Lung (tissue), 11 donors: ENCODE measurements at regions not wholly inside any gene's neighbourhood (a gene's known extent, or its start where the extent isn't known, plus 50 kb on each side); places are given as distances from the start of the nearest gene placed in this dataset.

ENCODE experiments used
- ATAC-seq: fragments of 200-7000 bp; cut with Tn5 transposase; one replicate; pipeline ENCODE4 v1.9.1; 2020; ENCODE audit warnings: moderate number of reproducible peaks; ENCODE audit not compliant: insufficient read depth, low FRiP score
- DNase-seq, 3 donors: peaks; one replicate each; pipeline ENCODE4 v3.0.0-alpha.2; 2013 to 2017
- H3K27ac ChIP-seq, 2 donors: one replicate each; pipeline ENCODE4 v1.5.1; 2013; ENCODE audit warnings: mild to moderate bottlenecking in 2 of 2, moderate library complexity in 2 of 2, control low read depth in 1 of 2, inconsistent platforms in 1 of 2, low read depth in 1 of 2, low read length in 1 of 2
- H3K27me3 ChIP-seq, 3 donors: one replicate each; pipeline ENCODE4 v1.5.1; 2013; ENCODE audit warnings: low read length in 2 of 3; ENCODE audit not compliant: control insufficient read depth in 3 of 3, insufficient read depth in 3 of 3
- H3K36me3 ChIP-seq, 4 donors: one replicate each; pipeline ENCODE4 v1.5.1; 2013; ENCODE audit warnings: low read length in 4 of 4, mild to moderate bottlenecking in 1 of 4, moderate library complexity in 1 of 4; ENCODE audit not compliant: control insufficient read depth in 4 of 4, insufficient read depth in 4 of 4
- H3K4me1 ChIP-seq, 5 donors: one replicate each; pipeline ENCODE4 v1.5.1; 2013; ENCODE audit warnings: low read length in 5 of 5, mild to moderate bottlenecking in 2 of 5, moderate library complexity in 1 of 5; ENCODE audit not compliant: control insufficient read depth in 5 of 5, insufficient read depth in 5 of 5
- H3K4me3 ChIP-seq: one replicate; pipeline ENCODE4 v1.5.1; 2013; ENCODE audit warnings: mild to moderate bottlenecking, control low read depth, moderate library complexity
- H3K9ac ChIP-seq, 2 donors: one replicate each; pipeline ENCODE4 v1.5.1; 2013; ENCODE audit warnings: low read length in 2 of 2, control low read depth in 1 of 2; ENCODE audit not compliant: insufficient read depth in 1 of 2
- H3K9me3 ChIP-seq, 4 donors: one replicate each; pipeline ENCODE4 v1.5.1; 2013; ENCODE audit warnings: low read length in 3 of 4, mild to moderate bottlenecking in 1 of 4, moderate library complexity in 1 of 4; ENCODE audit not compliant: control insufficient read depth in 4 of 4, insufficient read depth in 3 of 4
- WGBS, 2 donors: extraction: QIAGEN DNeasy Blood & Tissue Kit; methylation state at CpG; one replicate each; pipeline ENCODE4 v1.1.7; 2013; 5-methylcytosine and 5-hydroxymethylcytosine counted together
- TF ChIP-seq, protein P1 (sequence below): IDR thresholded peaks from 2 replicates; pipeline ENCODE4 v1.5.1; 2012; ENCODE audit warnings: mild to moderate bottlenecking; ENCODE audit errors: control extremely low read depth, extremely low read depth
- donor health status: control.
- donor health status: control.
- donor health status: Bipolar disorder and iron deficiency.
- donor health status: healthy.
- donor health status: DM: yes; HTN: yes; CAD: no.

DNA sequence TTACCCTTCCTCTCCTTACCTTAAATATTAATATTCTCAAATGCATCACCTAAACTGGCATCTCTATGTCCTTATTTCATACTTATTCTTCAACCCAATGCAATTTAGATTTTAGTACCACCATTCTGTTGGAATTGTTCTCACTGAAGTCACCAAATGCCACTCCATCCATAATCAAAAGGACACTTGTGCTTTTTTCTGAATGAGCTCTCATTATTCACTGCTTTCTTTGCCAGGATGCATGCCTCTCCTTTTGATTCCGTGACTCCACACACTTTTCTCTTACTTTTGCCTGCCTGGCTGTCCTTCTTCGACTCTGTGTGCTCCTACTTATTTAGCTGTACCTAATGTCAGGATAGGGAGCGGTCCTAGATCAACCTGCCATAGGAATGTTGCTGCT lies 633.1 kb upstream of the BOD1L1 start:
- WGBS, 2 donors: 80 to 91% methylated on average over 3 of the region's 3 CpGs
- H3K4me1 ChIP-seq: no peaks in the 10 kb centered on the region
- ATAC-seq (no peak), DNase-seq (no peak)
- TF ChIP-seq, protein P1, sequence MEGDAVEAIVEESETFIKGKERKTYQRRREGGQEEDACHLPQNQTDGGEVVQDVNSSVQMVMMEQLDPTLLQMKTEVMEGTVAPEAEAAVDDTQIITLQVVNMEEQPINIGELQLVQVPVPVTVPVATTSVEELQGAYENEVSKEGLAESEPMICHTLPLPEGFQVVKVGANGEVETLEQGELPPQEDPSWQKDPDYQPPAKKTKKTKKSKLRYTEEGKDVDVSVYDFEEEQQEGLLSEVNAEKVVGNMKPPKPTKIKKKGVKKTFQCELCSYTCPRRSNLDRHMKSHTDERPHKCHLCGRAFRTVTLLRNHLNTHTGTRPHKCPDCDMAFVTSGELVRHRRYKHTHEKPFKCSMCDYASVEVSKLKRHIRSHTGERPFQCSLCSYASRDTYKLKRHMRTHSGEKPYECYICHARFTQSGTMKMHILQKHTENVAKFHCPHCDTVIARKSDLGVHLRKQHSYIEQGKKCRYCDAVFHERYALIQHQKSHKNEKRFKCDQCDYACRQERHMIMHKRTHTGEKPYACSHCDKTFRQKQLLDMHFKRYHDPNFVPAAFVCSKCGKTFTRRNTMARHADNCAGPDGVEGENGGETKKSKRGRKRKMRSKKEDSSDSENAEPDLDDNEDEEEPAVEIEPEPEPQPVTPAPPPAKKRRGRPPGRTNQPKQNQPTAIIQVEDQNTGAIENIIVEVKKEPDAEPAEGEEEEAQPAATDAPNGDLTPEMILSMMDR: no peak
- H3K27me3 ChIP-seq: no peaks in the 10 kb centered on the region
- H3K9me3 ChIP-seq: no peaks in the 10 kb centered on the region
- no peaks in the 10 kb centered on the region for H3K36me3 ChIP-seq
- no peak overlapping the region for H3K9ac ChIP-seq
- no peak overlapping the region for H3K27ac ChIP-seq
- no peak overlapping the region for H3K4me3 ChIP-seq

DNA sequence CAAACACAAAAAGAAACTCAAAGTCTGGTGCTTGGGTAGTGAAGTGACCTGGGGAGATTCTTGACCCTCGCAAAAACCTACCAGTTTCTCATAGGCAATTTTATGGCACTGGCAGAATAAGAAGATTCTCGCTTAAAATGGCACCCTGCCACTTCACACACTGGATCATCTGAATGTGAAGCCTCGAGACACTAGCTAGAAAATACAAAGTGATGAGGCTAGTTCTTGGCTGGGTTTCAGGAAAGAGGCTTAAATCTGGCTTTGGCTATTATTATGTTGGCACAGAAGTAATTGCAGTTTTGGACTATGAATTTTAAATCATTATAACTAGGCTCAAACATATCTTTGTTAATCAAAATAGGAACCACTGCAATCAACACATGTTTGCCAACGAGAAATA lies 634.7 kb upstream of the BOD1L1 start:
- TF ChIP-seq, protein P1: no peak
- Histone ChIP-seq H3K4me3 (no peak overlapping the region), H3K27ac (no peak overlapping the region), H3K9me3 (no peaks in the 10 kb centered on the region), H3K4me1 (no peaks in the 10 kb centered on the region), H3K36me3 (no peaks in the 10 kb centered on the region), H3K9ac (no peak overlapping the region), H3K27me3 (no peaks in the 10 kb centered on the region)
- 69 to 85% methylated on average over 4 of the region's 4 CpGs for WGBS, 2 donors
- no peak for ATAC-seq
- no peak for DNase-seq

DNA sequence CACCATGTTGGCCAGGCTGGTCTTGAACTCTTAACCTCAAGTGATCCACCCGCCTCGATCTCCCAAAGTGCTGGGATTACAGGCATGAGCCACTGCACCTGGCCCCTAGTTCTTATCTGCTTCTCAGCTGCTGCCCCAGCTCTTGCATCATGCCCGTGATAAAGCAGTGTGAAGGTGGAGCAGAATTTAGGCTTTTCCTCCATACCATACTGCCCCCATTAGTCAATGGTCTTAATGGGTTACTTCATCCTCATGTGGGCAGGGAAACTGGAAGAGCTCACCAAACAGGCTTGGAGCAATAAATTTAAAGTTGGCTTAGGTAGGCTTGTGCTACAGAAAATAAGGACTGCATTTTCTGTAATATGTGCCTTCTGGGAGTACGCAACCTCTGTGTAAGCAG lies 636.9 kb upstream of the BOD1L1 start:
- H3K4me3 ChIP-seq: no peak overlapping the region
- WGBS, 2 donors: 71 to 78% methylated on average over 4 of the region's 4 CpGs
- no peaks in the 10 kb centered on the region for H3K9me3 ChIP-seq
- TF ChIP-seq, protein P1: no peak
- no peaks in the 10 kb centered on the region for H3K4me1 ChIP-seq
- H3K27ac ChIP-seq: no peak overlapping the region
- DNase-seq (no peak), ATAC-seq (no peak)
- H3K9ac ChIP-seq: no peak overlapping the region
- H3K27me3 ChIP-seq: no peaks in the 10 kb centered on the region
- no peaks in the 10 kb centered on the region for H3K36me3 ChIP-seq

DNA sequence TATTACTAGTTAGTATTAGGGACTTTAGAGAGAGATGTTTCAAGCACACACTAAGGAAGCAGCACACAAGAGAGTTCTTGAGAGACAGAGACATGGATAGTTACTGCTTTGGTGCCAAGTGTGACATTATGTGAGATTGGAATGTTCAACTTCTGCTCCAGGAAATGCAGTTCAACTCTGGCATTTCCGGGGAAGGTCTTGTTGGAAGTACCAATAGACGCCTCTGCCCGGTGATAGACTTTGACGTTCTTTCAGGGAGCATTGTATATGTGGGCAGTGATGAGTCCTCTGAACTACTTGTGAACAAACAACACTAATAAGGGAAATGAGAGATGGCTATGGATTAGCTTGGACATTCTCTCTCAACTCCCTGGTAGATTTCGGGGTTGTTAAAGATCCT lies 638.1 kb upstream of the BOD1L1 start:
- 86 to 96% methylated on average over 5 of the region's 5 CpGs for WGBS, 2 donors
- Histone ChIP-seq H3K27ac (no peak overlapping the region), H3K9ac (no peak overlapping the region), H3K36me3 (no peaks in the 10 kb centered on the region), H3K4me1 (no peaks in the 10 kb centered on the region), H3K9me3 (no peaks in the 10 kb centered on the region), H3K4me3 (no peak overlapping the region), H3K27me3 (no peaks in the 10 kb centered on the region)
- no peak for ATAC-seq
- DNase-seq: no peak
- TF ChIP-seq, protein P1: no peak
